ENCODE measurements at regions not wholly inside any gene's neighbourhood (a gene's known extent, or its start where the extent isn't known, plus 50 kb on each side); places are given as distances from the start of the nearest gene placed in this dataset.

GRCh38 chr12:66829660-66830325 lies 150.9 kb upstream of the GRIP1 start:
- TF ChIP-seq POLR2A (IDR thresholded peaks at IDR 0.05; ENCODE audit: low read depth, low read length) (no peak), POLR2AphosphoS5 (IDR thresholded peaks at IDR 0.05; ENCODE audit: low read depth, low read length) (no peak)

Measured in GM12891 (cell line).